Fibroblast of upper back skin (primary cell): ENCODE measurements at regions not wholly inside any gene's neighbourhood (a gene's known extent, or its start where the extent isn't known, plus 50 kb on each side); places are given as distances from the start of the nearest gene placed in this dataset.

Experiments used
- DNase-seq: peaks from one replicate; pipeline ENCODE4 v3.0.0-alpha.2; 2013

DNA sequence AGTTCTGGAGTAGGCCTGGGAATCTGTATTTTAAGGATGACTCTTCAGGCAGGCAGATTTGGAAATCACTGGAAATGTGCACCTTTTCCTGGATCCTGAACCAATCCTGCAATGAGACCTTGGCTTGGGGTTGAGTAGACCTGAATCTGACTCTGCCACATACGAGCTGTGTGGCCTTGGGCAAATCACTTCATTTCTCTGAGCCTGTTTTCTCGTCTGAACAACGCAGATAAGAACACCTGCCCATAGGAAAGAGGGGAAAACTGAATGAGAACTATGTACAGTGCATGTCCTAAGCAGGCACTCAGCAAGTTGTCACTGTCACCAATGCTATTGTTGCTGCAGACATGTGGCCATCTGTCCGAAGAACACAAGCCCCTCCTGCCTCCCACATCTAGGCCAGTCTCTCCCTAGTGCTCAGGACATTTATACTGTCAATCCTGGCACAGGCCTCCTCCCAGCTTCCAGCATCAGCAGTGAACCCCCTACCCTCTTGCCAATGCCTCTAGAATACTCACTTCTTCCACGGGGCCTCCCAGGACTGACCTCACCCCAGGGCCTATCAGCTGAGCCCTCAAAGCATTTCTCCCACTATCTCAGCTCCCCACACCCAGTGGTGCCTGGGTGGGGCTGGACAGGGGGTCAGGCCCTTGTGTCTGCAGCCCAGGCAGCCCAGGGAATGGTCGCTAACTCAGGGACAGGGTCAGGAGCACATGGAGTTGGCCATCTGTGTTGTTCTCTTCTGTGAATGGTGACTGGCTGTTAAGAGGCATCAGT, 88.8 kb upstream of the ZBTB40 start:
- no peak for DNase-seq

- DNase-seq, result no peak
Observed at GRCh38 chr1:22363403-22364325, 88.0 kb upstream of the ZBTB40 start.

GRCh38 chr1:22364326-22364650, 87.4 kb upstream of the ZBTB40 start:
- no peak for DNase-seq

DNA sequence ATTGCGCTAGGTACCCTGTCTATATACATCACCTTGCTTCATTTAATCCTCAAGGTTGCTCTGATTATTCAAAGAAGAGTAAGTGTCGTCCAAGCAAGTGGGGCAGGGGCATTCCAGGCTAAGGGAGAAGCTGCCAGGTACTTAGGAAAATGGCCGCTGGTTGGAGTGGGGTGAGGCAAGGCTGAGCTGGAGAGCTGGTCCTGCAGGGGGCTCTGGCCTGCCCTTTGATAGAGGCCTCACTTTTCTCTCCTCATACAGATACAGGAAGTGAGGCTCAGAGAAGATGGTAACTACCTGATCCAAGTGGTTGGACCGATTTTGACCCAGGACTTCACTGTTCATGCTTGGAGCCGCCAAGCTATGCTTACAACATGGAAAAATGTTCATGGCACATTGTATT, 86.9 kb upstream of the ZBTB40 start:
- DNase-seq, result no peak

DNA sequence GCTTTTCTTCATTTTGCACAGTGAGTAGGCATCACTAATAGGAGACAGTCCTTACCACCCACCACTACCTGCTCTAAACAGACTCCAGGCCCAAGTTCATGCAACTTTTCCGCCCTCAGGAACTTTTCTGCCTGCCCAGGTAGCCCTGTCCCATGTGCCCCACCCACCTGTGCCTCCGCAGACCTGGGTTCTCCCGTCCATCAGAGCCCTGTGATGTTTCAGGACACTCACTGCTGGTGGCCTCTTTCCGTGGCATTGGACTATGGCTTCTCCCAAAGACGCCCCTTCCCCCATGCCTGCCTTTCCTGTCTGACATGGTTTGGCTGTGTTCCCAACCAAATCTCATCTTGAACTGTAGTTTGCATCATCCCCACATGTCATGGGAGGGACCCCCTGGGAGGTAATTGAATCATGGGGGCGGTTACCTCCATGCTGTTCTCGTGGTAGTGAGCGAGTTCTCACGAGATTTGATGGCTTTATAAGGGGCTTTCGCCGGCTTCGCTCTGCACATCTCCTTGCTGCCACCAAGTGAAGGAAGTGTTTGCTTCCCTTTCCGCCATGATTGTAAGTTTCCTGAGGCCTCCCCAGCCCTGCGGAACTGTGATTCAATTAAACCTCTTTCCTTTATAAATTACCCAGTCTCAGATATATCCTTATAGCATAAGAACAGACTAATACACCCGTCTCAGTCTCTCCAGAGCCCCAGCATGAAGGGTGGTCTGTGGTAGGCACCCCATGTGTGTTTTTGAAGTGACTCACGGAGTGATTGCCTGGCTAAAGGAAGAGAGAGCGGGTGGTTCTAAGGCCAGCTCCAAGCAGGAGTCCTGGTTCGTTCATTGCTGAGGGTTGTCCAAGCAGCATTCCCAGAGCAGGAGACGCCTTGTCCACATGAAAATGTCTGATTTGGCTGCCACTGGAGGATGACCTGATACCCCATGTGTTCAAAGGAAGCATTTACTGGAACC, 86.0 kb upstream of the ZBTB40 start:
- DNase-seq, result peak; percentile 76

DNA sequence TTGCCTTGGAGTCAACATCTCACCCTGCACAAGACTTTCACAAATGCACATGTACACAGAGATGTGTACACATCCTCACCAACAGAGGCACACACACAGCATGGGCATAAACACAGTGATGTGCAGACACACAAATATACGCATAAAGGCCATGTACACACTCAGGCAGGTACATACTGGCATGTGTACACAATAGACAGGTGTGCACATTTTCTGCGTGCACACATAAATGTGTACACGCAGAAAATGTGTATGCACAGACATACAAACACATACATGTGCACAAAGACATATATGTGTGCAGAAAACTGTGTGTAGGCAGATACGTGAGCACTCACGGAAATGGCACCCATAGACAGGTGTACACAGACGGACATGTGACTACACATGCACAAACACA, 85.3 kb upstream of the ZBTB40 start:
- no peak for DNase-seq

GRCh38 chr1:22368125-22368524, 83.5 kb upstream of the ZBTB40 start:
- DNase-seq, result no peak

DNA sequence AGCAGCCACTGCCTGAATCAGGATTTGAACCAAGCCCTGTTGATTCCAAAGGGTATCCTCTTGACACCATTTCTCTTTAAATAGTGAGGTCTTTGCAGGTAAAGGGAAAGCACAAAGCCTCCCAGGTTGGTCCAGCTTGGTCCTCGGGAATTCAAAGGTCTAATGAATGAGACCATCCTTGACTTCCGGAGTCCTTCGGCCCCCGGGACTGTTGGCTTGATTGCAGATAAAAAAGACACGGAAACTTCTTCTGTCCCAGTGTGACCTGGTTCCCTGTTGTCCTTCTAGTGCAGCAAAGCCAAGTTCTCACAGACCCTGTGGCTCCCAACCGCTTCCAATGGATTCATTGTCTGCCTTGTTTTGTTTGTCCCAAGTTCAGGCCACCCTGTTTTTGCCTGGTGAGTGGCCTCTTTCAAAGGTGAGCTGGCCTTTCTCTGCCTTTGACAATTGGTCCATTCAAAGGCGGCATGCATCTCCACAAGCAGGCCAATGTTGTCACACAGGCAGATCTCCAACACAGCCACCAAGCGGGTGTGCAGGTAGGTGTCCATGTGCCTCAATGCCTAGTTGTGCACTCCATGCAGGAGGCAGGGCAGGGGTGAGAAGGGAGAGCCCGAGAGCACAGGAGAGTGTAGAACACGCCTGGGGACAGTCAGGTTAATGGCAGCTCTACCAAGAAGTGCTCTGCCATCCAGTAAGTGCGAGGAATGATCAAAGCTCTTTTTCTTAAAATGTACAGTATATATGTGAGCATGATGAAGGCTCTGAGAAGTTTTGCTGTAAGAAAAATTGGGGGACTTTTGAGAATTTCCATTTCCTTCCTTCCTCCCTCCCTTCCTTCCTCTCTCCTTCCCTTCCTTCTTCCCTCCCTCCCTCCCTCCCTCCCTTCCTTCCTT, 82.1 kb upstream of the ZBTB40 start:
- no peak for DNase-seq

GRCh38 chr1:22370190-22370498, 81.5 kb upstream of the ZBTB40 start:
- DNase-seq, result no peak

- DNase-seq, result no peak
Observed at GRCh38 chr1:22371408-22371807, 80.2 kb upstream of the ZBTB40 start.

DNA sequence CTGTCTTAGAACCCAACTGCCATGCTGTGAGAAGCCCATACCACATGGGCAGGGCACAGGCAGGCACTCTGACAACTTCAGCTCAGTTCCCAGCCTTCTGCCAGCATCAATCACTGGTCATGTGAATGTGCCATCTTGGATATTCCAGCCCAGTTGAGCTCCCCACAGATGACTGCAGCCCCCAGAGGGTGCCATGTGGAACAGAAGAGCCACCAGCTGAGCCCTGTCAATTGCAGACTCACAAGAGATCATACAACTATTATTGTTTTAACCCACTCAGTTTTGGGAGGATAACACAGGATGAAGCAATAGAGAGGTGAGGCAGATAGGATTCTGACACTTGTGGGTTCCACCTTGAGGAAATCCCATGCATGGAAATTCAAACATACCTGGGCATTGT, 78.4 kb upstream of the ZBTB40 start:
- DNase-seq, result no peak

DNA sequence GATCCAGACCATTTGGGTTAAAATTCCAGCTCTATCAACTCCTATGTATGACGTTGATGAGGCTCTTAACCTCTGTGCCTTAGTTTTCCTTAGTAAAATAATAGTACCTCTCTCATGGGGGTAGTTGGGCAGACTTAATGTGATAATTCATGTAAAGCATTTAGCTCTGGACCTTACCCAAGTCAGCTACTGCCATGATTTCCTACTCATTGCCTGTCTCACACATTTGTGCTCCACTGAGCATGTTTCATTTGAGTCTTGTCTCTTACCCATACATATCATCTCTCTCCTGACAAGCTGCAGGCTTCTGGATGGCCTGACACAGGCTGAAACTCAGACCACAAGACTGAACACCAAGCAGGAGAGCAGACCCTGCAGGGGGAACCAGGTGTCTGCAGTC, 77.7 kb upstream of the ZBTB40 start:
- no peak for DNase-seq

- no peak for DNase-seq
Observed at GRCh38 chr1:22375601-22376000, 76.0 kb upstream of the ZBTB40 start.

DNA sequence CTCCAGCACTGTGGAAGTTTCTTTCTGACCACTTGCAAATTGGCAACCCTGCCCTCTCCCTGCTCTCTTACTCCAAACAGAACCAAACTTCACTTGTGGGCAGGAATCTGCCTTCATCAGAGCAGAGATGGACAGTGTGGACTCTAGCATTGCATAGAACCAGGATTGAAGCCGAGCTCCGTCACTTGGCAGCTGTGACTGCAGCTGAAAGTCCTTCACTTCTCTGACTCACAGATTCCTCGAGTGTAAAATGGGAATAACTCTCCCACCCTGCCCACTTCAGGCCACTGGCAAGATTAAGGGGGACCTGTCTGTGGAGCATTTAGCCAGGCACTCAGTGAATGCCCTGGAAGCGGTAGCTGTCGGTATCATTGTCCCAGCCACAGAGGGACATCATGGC, 75.7 kb upstream of the ZBTB40 start:
- DNase-seq, result no peak

DNA sequence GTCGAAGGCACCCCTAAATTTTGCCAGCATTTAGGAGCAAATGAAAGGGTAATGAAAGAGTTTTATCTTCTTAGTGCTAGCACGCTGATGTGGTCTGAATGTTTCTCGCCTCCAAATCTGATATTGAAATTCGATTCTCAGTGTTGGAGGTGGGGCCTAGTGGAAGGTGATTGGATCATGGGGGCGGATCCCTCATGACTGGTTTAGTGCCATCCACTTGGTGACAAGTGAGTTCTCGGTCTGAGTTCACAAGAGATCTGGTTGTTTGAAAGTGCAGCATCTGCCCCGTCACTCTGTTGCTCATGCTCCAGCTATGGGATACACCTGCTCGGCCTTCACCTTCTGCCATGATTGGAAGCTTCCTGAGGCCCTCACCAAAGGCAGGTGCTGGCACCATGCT, 75.1 kb upstream of the ZBTB40 start:
- no peak for DNase-seq

DNA sequence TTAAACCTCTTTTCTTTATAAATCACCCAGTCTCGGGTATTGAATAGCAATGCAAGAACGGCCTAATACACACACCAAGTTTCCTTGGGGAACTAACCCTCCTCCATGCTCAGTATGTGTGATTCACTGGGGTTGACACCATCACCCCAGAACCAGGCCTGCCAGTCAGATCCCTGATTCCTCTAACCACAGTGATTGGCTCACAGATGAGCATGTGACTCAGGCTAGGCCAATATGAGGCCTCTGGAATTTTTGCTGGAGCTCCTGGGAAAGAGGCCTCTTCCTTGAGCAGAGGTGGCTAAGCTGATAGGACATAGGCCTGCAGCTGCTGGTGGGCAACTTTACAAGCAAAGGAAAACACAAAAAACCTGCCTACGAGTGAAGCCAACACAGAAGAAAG, 74.7 kb upstream of the ZBTB40 start:
- peak; percentile 10 for DNase-seq

GRCh38 chr1:22379566-22379965, 72.1 kb upstream of the ZBTB40 start:
- peak; percentile 58 for DNase-seq

DNA sequence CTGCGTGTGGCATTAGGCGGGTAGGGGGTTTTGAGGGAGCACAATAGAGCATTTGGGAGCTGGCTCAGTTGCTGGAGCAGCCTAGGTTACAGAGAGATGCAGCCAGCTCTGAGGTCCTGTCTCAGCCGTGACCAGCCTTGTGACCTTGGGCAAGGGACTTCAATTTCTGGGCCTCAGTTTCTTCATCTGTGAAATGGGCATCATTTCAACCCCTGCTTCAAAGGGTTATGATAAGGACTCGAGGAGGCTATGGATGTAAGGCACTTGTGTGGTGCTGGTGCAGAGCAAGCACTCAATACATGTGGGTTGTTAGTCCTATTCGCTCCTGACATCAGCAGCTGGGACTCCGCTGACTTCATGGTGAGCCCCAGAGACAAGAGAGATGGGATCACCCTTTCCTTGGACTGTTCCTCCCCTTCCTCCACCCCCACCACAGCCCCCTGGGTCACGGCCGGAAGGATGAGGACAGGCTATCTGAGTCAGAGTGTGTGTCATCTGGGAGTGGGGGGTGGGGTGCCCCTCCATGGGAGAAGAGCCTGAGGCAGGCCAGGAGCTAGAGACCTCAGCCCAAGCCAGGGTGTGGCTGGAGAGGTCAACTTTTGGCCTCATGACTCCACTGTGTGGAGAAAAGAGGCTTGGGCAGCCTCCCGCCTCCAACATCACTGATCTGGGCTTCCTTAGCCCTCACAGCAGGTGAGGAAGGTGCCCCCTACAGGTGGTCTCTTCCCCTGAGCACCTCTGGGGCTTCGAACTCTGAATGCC, 71.4 kb upstream of the ZBTB40 start:
- peak; percentile 61 for DNase-seq

GRCh38 chr1:22383526-22384294, 67.9 kb upstream of the ZBTB40 start:
- no peak for DNase-seq

- DNase-seq, result no peak
Observed at GRCh38 chr1:22385537-22385936, 66.1 kb upstream of the ZBTB40 start.

- DNase-seq, result no peak
Observed at GRCh38 chr1:22386774-22387173, 64.9 kb upstream of the ZBTB40 start.
